GM20000 (cell line): ENCODE measurements at regions not wholly inside any gene's neighbourhood (a gene's known extent, or its start where the extent isn't known, plus 50 kb on each side); places are given as distances from the start of the nearest gene placed in this dataset.

Source experiments
- DNase-seq: peaks from one replicate; pipeline ENCODE4 v3.0.0; 2012; ENCODE audit warnings: low spot score
- CTCF ChIP-seq: IDR thresholded peaks from 2 replicates; pipeline ENCODE4 v1.5.1; 2012; ENCODE audit warnings: mild to moderate bottlenecking, control low read depth; ENCODE audit errors: extremely low read depth, missing control alignments

- TF ChIP-seq CTCF, result no peak
- no peak for DNase-seq
Observed at GRCh38 chr2:185471441-185471840, 267.2 kb upstream of the FSIP2 start.

GRCh38 chr2:185472574-185472973, 266.0 kb upstream of the FSIP2 start:
- no peak for TF ChIP-seq CTCF

GRCh38 chr2:185473838-185474237, 264.8 kb upstream of the FSIP2 start:
- no peak for TF ChIP-seq CTCF
- DNase-seq, result no peak

More at GRCh38 chr2:185472574-185472973, 266.0 kb upstream of the FSIP2 start:
- no peak for DNase-seq

GRCh38 chr2:185475914-185476313, 262.7 kb upstream of the FSIP2 start:
- DNase-seq, result no peak
- TF ChIP-seq CTCF, result no peak

GRCh38 chr2:185477452-185477851, 261.2 kb upstream of the FSIP2 start:
- DNase-seq, result no peak
- TF ChIP-seq CTCF, result no peak

GRCh38 chr2:185484602-185485001, 254.0 kb upstream of the FSIP2 start:
- DNase-seq, result no peak

GRCh38 chr2:185502351-185502750, 236.3 kb upstream of the FSIP2 start:
- TF ChIP-seq CTCF, result no peak
- DNase-seq, result no peak

More at GRCh38 chr2:185484602-185485001, 254.0 kb upstream of the FSIP2 start:
- no peak for TF ChIP-seq CTCF
